ENCODE measurements at regions not wholly inside any gene's neighbourhood (a gene's known extent, or its start where the extent isn't known, plus 50 kb on each side); places are given as distances from the start of the nearest gene placed in this dataset.

- no peak for TF ChIP-seq EZH2phosphoT487 (IDR thresholded peaks at IDR 0.05)
- TF ChIP-seq CTCF (IDR thresholded peaks at IDR 0.05), result no peak
Measured at GRCh38 chr2:122749405-122749804, 994.0 kb downstream of the TSN start.

Data from neural progenitor cell (in vitro differentiated cells).